BLaER1 (cell line): ENCODE measurements at regions not wholly inside any gene's neighbourhood (a gene's known extent, or its start where the extent isn't known, plus 50 kb on each side); places are given as distances from the start of the nearest gene placed in this dataset.
"Not testable (repeated sequence)": the region's sequence is repeated elsewhere in the genome, so short reads cannot be mapped to it uniquely, and the experiment has no call there.

ENCODE experiments used
- H3K27ac ChIP-seq: shearing (Covaris generic); formaldehyde crosslinking; 2 replicates; pipeline ENCODE4 v1.8.1; 2022
- H3K27me3 ChIP-seq: shearing (Covaris generic); formaldehyde crosslinking; 2 replicates; pipeline ENCODE4 v1.8.1; 2022
- H3K36me3 ChIP-seq: shearing (Covaris generic); formaldehyde crosslinking; 2 replicates; pipeline ENCODE4 v1.8.1; 2022
- H3K4me1 ChIP-seq: shearing (Covaris generic); formaldehyde crosslinking; 2 replicates; pipeline ENCODE4 v1.8.1; 2022
- H3K4me2 ChIP-seq: shearing (Covaris generic); formaldehyde crosslinking; 2 replicates; pipeline ENCODE4 v1.8.1; 2022
- H3K4me3 ChIP-seq: shearing (Covaris generic); formaldehyde crosslinking; 2 replicates; pipeline ENCODE4 v1.8.1; 2022
- H3K9ac ChIP-seq: shearing (Covaris generic); formaldehyde crosslinking; 2 replicates; pipeline ENCODE4 v1.8.1; 2022
- H3K9me3 ChIP-seq: shearing (Covaris generic); formaldehyde crosslinking; 2 replicates; pipeline ENCODE4 v1.8.1; 2022
- H4K20me1 ChIP-seq: shearing (Covaris generic); formaldehyde crosslinking; 2 replicates; pipeline ENCODE4 v1.8.1; 2022

DNA sequence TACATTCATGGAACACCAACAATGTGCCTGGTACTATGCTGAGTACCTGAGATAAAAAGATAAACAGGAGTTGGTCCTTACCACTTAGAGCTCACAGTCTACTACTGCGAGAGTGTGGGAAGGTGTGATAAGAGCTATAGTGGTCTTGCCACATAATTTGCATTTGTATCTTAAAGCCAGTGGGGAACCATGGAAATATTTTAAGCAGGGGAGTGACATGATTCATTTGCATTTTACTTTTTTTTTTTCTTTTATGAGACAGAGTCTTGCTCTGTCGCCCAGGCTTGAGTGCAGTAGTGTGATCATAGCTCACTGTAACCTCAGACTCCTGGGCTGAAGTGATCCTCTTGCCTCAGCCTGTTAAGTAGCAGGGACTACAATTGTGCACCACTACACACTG, 53.6 kb downstream of the SRGAP2 start:
- not testable (repeated sequence) for H3K4me2 ChIP-seq, H3K36me3 ChIP-seq, H3K9ac ChIP-seq

GRCh38 chr1:206261473-206261872, 58.1 kb downstream of the SRGAP2 start:
- H4K20me1 ChIP-seq, H3K9ac ChIP-seq, H3K9me3 ChIP-seq, H3K4me3 ChIP-seq, H3K27me3 ChIP-seq, H3K4me1 ChIP-seq, H3K27ac ChIP-seq, H3K4me2 ChIP-seq, H3K36me3 ChIP-seq: not testable (repeated sequence)

More for the DNA sequence above, 53.6 kb downstream of the SRGAP2 start:
- not testable (repeated sequence) for H3K4me1 ChIP-seq, H4K20me1 ChIP-seq, H3K9me3 ChIP-seq, H3K4me3 ChIP-seq, H3K27me3 ChIP-seq, H3K27ac ChIP-seq

DNA sequence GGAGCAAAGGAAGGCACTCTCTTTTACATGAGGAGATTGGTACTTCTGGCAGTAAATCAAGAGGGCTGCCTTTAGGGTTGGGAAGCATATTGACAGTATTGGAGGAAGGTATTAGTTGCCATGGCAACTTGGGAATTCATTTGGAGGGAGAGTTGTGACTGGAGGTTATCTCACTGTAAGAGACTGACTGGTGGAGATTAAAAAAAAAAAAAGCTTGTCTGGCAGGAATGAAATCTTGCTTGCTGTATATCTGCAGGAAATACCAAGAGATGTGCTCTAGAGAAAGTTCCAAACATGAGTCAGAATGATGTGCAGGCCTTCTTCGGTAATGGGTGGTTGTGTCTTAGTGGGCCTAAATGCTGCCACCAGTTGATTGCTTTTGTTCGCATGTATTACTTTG, 59.1 kb downstream of the SRGAP2 start:
- H3K4me3 ChIP-seq, H3K4me2 ChIP-seq, H3K9ac ChIP-seq, H3K27ac ChIP-seq, H3K27me3 ChIP-seq, H3K4me1 ChIP-seq, H3K9me3 ChIP-seq, H3K36me3 ChIP-seq, H4K20me1 ChIP-seq: not testable (repeated sequence)

DNA sequence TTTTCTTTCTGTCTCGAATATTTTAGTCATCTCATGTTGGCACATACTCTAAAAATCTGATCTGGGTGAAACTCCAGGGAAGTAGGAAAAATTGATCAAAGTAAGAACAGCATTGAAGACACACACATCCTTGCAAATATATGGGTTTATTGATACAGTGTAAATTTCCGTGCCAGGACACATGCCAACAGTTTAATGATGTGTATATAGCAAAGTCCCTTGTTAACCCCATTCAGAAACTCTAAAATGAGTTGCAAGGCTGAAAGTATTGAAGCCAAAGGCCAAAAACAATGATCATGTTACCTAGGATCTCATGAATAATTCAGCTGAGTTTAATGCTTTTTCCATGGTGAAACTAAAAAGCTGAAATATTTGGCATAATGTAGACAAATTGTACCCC, 61.6 kb downstream of the SRGAP2 start:
- not testable (repeated sequence) for H3K4me3 ChIP-seq, H4K20me1 ChIP-seq, H3K36me3 ChIP-seq, H3K27me3 ChIP-seq, H3K4me2 ChIP-seq, H3K27ac ChIP-seq, H3K9me3 ChIP-seq, H3K9ac ChIP-seq, H3K4me1 ChIP-seq

DNA sequence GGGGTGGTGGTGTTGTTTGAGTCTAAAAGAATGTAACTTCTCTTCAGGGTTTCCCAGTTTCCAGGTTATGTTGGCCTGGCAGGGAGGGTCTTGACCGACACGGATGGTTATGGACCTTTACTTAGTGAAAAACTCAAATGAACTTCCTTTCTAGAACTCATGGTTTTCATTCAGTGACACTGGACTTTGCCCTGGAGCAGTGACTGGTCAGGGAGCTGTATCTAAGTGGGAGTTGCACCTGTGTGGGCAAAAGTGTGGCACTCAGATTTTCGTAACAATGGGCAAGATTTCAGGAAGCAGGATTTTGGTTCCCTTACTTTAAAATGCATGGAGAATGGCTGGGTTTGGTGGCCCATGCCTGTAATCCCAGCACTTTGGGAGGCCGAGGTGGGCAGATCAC, 67.8 kb downstream of the SRGAP2 start:
- H3K27ac ChIP-seq, H3K36me3 ChIP-seq, H3K4me1 ChIP-seq, H3K4me2 ChIP-seq, H3K4me3 ChIP-seq, H4K20me1 ChIP-seq, H3K9me3 ChIP-seq, H3K27me3 ChIP-seq, H3K9ac ChIP-seq: not testable (repeated sequence)

DNA sequence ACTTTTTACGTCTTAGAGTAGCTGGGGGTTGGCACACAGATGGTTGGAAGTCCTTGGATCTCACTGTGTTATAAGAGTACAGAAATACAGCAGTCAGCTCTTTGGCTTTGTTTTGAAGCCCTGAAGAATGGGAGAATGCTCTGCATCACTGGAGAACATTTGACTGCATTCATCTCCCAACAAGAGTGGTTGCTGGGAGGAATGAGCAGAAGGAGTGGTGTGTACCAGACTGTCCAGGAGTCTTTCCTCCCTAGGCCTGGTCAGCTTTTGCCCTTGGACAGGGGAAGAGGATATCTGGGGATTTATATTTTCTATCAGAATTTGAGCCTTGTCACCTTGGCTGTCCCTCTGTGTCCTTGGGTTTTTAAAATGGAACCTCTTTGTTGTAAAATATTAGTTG, 69.8 kb downstream of the SRGAP2 start:
- H3K27ac ChIP-seq, H3K9ac ChIP-seq, H3K4me1 ChIP-seq, H3K36me3 ChIP-seq, H4K20me1 ChIP-seq, H3K4me3 ChIP-seq, H3K4me2 ChIP-seq, H3K27me3 ChIP-seq, H3K9me3 ChIP-seq: not testable (repeated sequence)

GRCh38 chr1:206276143-206276542, 72.8 kb downstream of the SRGAP2 start:
- H3K9me3 ChIP-seq, H3K27me3 ChIP-seq, H3K9ac ChIP-seq, H3K27ac ChIP-seq, H3K4me2 ChIP-seq, H4K20me1 ChIP-seq, H3K36me3 ChIP-seq, H3K4me3 ChIP-seq, H3K4me1 ChIP-seq: not testable (repeated sequence)

DNA sequence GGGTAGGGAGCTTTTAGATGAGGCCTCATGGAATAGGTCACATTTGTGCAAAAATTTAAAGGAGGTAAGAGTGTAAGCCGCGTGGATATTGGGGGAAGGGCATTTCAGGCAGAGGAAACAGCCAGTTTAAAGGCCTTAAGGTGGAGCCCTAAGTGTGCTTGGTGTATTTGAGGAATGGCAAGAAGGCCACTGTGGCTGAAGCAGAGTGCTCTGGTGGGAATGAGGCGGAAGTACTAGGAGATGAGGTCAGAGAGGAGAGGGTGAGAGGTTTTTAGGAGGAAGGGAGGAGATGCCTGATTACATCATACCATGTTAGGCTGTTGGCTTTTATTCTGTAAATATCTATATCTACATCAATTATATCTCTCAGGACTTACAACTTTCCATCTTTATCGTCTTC, 75.3 kb downstream of the SRGAP2 start:
- H3K27me3 ChIP-seq, H3K4me2 ChIP-seq, H3K27ac ChIP-seq, H3K4me3 ChIP-seq, H4K20me1 ChIP-seq, H3K9ac ChIP-seq, H3K4me1 ChIP-seq, H3K36me3 ChIP-seq, H3K9me3 ChIP-seq: not testable (repeated sequence)

DNA sequence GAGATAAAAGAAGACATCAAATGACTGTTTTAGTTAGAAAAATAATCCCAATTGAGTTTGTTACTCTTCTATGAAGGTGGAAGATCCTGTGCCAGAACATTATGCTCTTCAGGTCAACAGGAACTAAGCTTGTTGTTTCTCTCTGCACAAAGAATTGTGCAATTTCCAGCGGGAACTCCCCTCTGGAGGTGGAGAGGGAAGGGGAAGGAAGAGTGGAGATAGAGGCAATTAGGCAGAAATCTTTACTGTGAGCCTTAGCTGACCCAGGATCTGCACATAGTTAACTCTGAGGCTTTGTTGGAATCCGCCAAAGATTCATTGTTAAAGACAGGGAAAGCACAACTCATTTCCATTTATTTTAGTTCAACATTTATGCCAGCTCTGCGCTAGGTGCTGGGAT, 77.3 kb downstream of the SRGAP2 start:
- not testable (repeated sequence) for H3K27ac ChIP-seq, H3K9me3 ChIP-seq, H3K4me2 ChIP-seq, H3K4me3 ChIP-seq, H4K20me1 ChIP-seq, H3K9ac ChIP-seq, H3K27me3 ChIP-seq, H3K36me3 ChIP-seq, H3K4me1 ChIP-seq

GRCh38 chr1:206281912-206282654, 78.7 kb downstream of the SRGAP2 start:
- not testable (repeated sequence) for H3K9ac ChIP-seq, H3K36me3 ChIP-seq, H3K9me3 ChIP-seq, H4K20me1 ChIP-seq, H3K27me3 ChIP-seq, H3K4me2 ChIP-seq, H3K4me1 ChIP-seq, H3K4me3 ChIP-seq, H3K27ac ChIP-seq

GRCh38 chr1:206285024-206285960, 82.0 kb downstream of the SRGAP2 start:
- not testable (repeated sequence) for H3K4me2 ChIP-seq, H3K36me3 ChIP-seq

DNA sequence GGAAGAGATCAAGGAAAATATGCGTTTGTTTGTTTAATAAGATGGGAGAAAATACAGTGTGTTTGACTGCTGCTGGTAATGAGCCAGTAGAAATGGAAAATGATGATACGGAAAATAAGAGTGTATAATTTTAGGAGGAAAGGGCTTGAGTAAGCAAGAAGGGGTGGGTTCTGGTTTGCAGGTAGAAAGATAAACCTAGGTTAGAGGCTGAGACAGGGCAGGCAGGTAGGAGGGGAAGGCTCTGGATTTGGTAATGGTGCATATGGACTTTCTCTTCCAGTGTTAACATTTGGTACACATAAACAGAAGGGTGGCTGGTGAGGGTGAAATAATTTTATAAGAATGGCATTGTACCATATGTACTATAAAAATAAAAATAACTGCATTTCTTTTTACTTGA, 84.4 kb downstream of the SRGAP2 start:
- H3K36me3 ChIP-seq, H3K4me2 ChIP-seq, H3K9me3 ChIP-seq, H3K4me1 ChIP-seq, H4K20me1 ChIP-seq, H3K4me3 ChIP-seq, H3K9ac ChIP-seq, H3K27me3 ChIP-seq, H3K27ac ChIP-seq: not testable (repeated sequence)

More at GRCh38 chr1:206285024-206285960, 82.0 kb downstream of the SRGAP2 start:
- not testable (repeated sequence) for H3K4me3 ChIP-seq, H4K20me1 ChIP-seq, H3K9me3 ChIP-seq, H3K4me1 ChIP-seq, H3K27me3 ChIP-seq, H3K27ac ChIP-seq, H3K9ac ChIP-seq

GRCh38 chr1:206288453-206288852, 85.1 kb downstream of the SRGAP2 start:
- not testable (repeated sequence) for H3K9ac ChIP-seq, H3K36me3 ChIP-seq, H4K20me1 ChIP-seq

GRCh38 chr1:206297145-206298031, 94.0 kb downstream of the SRGAP2 start:
- H3K4me2 ChIP-seq, H3K4me1 ChIP-seq, H3K4me3 ChIP-seq, H3K9me3 ChIP-seq, H3K9ac ChIP-seq, H3K27ac ChIP-seq, H4K20me1 ChIP-seq, H3K27me3 ChIP-seq, H3K36me3 ChIP-seq: not testable (repeated sequence)

More at GRCh38 chr1:206288453-206288852, 85.1 kb downstream of the SRGAP2 start:
- H3K27me3 ChIP-seq, H3K4me2 ChIP-seq, H3K4me1 ChIP-seq, H3K27ac ChIP-seq, H3K4me3 ChIP-seq, H3K9me3 ChIP-seq: not testable (repeated sequence)
